GM19397 (cell line): ENCODE measurements at regions not wholly inside any gene's neighbourhood (a gene's known extent, or its start where the extent isn't known, plus 50 kb on each side); places are given as distances from the start of the nearest gene placed in this dataset.

ENCODE experiments used
- ATAC-seq: cut with Tn5 transposase; IDR thresholded peaks from one replicate; pipeline ENCODE4 v1.9.1; 2021; ENCODE audit warnings: mild to moderate bottlenecking, moderate library complexity; ENCODE audit not compliant: unreplicated experiment

DNA sequence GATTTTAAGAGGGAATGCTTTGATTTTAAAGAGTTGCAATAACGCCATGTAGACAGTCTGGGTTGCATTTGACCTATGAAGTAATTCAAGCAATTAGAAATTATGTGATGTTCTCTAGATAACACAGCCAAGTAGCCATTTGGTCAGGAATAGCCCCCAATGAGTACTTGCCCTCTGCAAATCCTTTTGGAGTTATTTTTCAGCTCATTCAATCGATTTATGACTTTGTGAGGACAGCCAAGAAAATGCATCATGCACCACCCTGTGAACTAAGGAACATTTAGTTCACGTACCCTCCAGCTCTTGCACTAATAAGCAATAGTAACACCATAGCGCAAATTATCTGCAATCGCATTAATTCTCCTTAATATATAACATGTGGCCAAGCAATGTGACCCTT is 552.6 kb upstream of the INTU start:
- no peak for ATAC-seq

DNA sequence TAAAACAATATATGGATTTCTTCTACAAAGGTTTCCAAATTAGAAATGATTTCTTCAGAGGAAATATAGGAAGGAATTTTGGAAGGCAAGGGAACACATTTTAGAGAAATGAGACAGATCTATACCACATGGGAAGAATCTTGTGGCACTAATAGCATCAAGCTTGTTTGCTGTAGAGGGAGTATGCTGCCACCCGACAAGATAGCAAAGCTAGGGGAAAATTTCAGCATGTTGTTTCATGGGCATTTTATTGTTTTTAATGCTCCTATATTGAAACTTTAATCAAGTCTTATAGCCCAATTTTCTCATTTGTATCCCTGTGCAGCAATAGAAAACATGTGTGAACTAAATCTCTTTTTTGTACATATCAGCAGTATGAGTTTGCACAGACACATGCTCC is 551.7 kb upstream of the INTU start:
- ATAC-seq: no peak

DNA sequence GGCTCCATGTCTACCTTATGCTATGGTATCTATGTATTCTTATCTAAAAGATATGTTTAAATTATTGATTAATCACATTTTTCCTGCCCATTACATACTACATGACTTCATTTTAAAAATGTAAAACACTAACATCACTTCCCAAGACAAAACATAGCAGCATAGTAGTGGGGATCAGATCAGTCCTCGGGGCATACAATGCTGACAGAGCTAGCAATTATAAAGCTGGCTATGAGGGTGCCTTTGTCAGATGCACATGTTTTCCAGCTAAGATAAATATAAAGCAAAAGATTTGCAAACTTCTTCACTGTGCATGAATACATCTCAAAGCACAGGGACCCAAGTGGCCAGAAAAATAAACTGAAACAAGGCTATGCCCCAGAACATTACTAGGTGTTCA is 549.8 kb upstream of the INTU start:
- ATAC-seq: no peak

DNA sequence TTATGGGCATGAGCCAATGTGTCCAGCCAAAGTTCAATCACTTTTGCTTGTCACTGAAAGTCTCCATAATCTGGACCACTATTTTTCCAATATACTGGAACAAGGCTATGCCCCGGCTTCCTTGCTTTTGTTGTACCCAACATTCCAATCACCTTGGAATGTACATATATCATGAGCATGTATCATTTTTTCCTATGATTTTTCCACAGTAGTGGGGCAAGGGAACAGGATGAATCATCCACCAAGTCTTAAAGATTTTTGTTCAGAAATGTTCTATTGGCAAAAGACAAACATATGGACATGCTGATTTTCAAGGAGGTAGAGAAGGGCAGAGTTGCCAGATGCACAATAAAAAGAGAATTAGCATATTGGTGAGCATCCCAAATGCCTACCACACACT is 548.1 kb upstream of the INTU start:
- no peak for ATAC-seq

DNA sequence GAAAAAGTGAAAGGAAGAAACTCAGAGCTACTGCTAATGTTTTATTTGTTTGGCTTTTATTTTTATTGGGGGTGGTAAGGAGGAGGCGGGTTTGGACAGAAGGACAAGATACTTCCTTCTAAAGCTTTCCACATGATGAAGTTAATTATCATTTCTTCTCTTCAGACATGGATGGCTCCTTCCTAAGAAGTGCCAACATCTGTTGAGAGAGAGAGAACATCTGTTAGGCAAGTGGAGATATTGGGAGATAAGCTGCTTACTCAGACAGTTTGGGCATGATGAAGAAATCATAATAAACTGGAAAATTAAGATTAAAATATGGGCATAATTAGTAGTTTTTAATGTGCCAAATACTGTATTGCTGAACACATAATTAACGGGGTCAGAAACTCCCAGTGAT is 535.7 kb upstream of the INTU start:
- ATAC-seq: no peak

DNA sequence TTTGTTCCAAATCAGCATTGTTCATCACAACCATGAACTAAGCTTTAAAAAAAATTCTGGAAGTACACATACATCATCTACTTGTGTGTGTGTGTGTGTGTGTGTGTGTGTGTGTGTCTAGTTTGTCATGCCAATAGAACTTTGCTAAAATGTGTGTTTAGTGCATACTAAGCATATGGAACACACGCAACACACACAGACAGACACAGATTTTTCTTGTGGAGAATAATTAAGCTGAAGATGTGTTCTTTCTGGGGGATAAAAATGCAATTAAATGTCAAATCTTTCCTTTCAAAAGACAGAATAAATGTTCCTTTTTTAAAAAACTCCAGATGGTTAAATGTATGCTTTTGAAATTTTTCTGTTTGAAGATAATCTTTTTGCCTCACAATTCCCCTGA is 530.4 kb upstream of the INTU start:
- ATAC-seq: no peak

DNA sequence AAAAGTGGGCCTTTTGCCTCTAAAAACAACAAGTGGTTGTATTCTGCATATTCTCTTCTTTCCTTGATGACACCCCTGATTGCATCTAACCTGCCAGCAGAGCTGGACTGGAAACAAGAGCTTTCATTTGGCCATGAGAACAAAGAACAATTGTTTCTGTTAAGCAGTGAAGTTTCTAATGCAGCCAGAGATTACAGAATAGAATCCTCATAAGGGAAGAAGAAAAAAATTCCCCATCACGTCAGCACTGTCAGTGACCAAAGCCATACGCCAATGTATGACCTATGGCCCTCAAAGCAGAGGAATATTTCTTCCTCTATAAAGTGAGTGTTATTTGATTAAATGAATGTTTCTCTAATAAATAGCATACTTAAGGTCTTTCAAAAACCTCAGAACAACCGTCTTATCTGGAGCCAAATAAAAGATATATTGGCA is 529.1 kb upstream of the INTU start:
- ATAC-seq: no peak

DNA sequence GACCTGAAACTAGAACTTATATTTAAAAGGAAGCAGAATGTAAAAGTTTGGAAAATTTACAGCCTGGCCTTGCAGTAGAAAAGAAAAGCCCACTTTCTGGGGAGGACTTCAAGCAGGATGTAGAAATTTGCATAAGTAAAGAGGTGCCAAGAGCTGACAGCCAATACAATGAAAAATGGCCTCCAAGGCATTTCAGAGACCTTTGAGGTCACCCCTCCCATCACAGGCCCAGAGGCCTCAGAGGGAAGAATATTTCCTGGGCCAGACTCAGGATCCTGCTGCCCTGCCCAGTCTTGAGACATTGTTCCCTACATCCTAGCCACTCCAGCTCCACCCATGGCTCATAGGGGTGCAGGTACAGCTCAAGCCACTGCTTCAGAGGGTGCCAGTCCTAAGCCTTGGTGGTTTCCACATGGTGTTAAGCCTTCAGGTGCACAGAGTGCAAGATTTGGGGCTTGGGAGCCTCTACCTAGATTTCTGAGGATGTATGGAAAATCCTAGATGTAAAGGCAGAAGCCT is 518.9 kb upstream of the INTU start:
- ATAC-seq: no peak

DNA sequence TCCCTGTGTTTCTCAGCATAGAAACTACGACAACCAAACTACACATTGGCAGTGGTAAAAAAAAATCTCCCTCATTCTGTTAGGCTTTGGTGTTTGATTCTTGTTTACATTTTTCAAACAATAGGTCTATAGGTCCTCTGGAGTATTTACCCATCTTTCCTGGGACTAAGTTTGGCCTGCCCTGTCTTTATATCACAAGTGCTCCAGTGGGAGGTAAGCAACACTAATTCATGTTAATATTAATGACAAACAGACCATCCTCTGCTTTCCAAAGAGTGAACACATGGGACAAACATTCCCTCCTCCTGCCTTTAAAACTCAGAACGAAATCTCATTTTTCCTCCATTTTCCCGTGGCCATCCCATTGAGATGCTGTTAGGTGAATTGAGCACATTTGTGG is 514.1 kb upstream of the INTU start:
- no peak for ATAC-seq

DNA sequence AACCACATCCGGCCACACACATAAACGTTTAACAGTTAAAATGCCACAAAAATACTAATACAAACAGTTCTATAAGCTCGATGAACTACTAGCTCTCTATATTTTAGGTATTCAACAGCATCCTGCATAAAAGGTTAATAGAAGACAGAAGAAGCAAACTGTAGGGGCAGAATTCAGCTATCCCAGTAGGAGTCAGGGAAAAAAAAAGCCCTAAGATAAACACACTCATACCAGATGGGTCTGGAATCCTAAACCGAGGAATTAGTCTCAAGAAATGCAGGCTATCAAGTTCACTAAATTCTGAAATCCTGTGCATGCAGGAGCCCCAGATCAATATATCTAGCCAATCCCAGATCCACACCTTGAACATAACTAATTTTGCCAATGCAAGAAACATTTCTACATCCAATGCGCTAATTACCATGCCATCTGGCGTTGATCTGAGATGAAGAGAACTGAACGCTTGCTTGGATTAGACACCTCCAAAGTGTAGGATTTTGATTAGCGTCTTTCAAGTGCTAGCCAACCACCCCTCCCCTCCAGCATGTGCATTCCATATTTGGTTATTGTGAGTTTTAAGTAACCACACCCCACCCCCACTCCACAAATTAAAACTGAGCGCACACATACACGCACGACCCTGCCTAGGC is 512.2 kb upstream of the INTU start:
- ATAC-seq: no peak

DNA sequence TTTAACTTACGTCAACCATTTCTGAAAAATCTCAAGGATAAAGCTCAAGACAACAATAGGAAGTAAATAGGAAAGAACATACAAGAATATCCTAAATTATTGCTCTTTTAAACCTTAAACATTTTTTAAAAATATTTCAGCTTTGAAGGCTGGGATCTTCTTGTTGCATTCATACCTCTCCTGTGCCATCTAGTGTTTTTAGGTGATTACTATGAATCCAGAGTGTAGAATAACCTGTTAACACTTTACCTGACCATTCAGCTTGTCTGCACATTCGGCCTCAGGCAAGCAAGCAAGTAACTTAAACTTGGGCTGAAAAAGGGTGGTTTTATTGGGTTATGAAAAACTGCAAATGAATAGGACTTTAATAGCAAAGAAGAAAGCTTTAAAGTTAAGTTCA is 507.8 kb upstream of the INTU start:
- ATAC-seq: no peak

DNA sequence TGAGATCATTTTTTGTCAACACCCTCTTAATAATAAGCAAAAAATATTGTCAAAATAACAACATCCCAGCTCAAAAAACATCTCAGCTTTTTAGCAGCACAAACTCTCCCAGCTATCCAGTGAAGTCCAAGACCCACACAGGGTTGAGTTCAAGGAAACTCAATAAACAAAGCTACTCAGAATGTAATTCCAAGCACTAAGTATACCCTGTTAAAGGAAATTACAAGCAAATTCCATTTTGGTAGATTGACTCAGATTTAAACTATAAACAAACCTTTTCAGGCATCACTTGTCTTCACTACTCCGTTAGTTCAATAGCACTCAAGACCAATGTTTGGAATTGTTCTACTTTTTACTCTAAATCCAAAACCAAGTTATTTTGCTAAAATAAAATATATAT is 506.0 kb upstream of the INTU start:
- no peak for ATAC-seq

DNA sequence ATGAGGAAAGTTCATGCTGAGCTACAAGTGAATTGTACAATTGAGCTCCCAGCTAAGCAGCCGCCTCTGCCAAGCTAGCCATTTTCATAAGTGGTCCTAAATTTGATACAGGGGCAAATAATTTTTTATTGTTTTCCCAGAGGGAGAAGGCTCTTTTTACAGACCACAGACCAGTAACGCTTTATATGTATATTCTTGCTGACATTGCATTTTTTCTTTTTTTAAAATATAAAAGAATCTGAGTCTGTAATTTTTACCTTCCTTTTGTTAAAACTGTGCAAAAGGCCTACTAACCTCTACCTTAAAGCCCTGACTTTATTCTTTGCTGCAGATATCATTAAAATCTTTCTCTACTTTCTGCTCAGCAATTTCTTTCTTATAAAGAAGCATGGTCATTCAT is 501.2 kb upstream of the INTU start:
- no peak for ATAC-seq

DNA sequence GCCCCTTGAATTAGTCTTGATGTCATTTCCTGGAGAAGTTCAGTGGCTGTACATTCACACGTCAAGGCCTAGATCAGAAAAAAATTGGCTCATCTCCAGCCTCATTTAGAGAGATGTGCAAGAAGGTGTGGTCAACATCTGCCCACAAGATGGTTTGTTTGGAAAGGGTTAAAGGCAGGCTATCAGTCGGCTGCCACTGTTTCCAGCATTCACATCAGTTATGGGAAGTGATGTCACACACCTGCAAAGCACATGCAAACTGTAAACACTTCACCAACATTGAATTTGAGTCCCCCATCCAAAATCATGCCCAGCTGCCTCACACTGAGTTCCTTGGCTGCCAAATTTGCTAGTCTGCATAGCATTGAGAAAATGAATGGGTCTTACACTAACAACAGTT is 498.3 kb upstream of the INTU start:
- no peak for ATAC-seq

DNA sequence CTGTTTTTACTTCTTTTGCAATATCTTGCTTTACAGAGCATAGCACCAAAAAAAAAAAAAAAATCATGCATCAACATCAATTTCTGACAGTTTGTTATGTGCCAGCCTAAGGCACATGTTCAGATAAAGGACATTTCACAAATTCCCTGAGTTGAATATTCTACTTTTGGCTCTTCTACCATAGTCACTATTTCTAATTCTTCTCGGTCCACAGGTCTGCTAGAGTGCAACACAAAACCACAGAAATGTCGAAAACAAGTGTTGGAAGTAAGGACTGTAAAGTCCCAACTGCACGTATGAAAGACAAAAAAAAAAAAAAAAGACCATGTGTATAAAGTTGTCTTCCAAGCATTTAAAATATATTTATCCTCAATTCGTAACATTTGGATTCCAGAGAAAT is 494.2 kb upstream of the INTU start:
- no peak for ATAC-seq

DNA sequence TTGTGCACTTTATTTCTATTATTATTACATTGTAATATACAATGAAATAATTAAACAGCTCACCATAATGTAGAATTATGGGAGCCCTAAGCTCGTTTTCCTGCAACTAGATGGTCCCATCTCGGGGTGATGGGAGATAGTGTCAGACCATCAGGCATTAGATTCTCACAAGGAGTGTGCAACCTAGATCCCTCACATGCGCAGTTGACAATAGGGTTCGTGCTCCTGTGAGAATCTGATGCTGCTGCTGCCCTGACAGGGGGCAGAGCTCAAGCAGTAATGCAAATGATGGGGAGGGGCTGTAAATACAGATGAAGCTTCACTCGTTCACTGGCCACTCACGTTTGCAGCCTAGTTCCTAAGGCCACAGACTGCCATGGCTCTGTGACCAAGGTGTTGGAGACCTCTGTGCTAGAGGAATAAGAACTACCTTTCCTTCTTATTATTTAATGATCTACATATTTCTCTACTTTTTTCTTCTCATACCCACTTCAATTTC is 492.9 kb upstream of the INTU start:
- ATAC-seq: no peak

DNA sequence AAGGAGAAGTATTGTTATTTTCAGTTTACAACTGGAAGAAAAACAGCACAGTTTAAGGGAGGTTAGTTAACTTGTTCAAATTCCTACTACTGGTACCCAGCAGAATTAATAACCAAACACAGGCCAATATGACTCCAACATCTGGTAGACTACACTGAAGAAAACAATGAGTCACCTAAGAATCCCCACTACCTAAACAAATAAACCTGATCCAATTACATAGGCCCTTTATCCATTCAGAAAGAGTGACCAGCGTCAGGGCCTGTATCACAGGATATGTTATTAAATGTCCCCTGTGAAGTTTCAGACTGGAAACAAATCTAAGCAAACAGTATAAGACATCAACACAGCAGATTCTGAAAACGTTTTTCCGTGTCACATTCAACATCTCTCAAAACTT is 492.5 kb upstream of the INTU start:
- no peak for ATAC-seq

DNA sequence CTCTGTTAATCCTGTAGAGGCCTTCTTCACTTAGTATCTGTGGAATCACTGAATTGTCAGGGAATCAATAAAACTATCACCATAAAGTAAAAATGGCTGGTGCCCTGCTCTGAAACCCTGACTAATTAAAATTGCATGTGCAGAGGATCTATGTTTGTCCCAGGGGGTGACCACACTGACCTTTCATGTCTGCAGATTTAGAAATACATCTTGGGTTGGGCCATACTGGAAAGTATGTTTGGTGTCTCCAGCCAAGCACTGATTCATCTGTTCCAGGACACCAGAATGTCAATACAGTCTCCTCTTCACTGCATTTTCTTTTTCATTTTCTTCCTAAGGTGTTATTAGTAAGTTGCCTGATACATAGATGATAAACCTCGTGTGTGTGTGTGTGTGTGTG is 490.9 kb upstream of the INTU start:
- no peak for ATAC-seq

DNA sequence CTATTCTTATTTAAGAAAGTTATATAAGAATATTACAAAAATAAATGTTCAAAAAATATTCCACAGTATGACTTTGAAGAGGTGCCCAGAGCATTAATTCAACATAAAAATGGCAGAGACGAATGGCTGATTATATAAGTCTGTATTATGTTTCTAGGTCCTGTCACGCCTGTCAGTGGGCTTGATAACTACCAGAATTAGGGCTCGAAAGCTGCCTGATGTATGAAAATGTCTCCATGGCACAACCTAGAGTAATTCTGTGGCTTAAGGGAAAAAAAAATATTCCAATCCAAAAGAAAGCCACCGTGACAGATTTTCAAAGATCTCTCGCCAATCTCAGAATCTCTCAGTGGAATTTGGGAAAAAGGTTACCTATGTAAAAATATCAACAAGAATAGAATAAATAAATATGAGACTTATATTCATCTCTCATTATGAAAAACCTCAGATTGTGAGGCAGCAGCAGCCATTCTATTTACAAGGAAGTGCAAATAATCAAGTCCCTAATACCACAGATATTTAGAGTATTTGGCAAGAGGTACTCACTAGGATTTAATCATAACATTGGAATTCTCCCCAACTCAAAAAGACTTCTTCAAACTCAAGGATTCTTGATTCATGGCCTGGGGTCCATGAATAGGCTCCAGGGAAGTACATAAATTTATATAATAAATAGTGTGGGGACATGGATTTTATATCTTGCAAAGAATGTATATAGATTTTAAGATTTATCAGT is 489.1 kb upstream of the INTU start:
- ATAC-seq: no peak

DNA sequence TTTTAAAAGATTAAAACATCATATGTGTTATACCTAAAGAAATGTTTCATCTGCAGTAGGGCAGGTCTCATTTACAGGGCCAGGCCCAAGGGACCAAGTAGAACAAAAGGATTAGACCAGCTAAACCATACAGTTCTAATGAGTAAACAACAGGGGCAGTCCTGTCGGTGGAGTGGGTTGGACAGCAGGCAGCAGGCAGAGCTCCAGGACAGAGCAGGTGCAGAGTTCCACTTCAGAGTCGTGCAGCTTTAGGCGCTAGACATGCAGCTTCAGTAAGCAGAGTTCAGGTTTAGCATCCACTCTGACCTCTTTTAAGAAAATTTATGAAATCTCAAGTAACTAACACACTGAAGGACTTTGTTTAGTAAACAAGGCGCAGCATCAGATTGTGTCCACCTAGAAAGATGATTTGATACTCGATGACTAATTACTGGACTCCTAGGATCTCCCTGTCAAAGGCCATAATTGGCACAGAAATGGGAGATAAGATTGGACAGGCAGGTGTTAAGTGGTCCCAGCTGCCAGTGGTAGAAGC is 487.7 kb upstream of the INTU start:
- ATAC-seq: no peak

DNA sequence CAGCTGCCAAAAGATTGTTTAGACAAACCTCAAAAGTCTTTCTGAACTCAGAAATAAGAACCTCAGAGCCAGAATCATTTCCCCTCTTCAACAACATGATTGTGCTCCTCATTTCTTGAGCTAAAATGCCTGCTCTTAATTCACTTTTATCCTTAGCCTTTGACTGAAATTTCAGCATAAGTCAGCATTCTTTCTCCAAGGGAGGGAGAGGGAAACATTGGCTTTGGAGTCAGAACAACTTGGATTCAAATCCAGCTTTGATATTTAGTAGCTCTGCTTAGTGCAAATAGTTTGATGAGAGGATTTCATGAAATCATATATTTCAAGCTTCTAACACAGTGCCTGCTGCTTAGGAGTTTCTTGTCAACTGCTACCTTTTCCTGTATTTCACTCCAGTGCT is 484.6 kb upstream of the INTU start:
- no peak for ATAC-seq

DNA sequence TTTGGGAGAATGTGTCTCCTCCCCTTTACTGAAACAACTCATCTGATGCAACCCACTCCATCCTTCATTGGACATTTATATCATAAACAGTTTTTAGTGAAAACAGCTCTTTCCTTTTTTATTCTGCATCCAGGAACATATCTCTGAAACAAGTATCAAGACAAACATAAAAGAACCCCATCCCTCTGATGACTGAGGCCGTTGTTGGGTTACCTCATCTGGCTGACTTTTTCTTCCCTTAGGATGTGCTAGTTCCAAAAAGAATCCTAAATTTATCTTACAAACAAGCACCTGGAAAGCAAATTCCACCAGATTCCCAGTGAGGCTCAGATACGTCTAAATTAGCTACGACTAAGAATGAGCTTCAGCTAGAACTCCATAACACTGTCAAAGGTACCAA is 483.7 kb upstream of the INTU start:
- ATAC-seq: no peak
